Upper lobe of left lung (tissue), 6 donors: ENCODE measurements at regions not wholly inside any gene's neighbourhood (a gene's known extent, or its start where the extent isn't known, plus 50 kb on each side); places are given as distances from the start of the nearest gene placed in this dataset.

Experiments
- ATAC-seq, 2 donors: fragments of 200-7000 bp; cut with Tn5 transposase; one replicate each; pipeline ENCODE4 v1.9.1; 2022; ENCODE audit warnings: mild to moderate bottlenecking in 2 of 2, moderate library complexity in 2 of 2; ENCODE audit not compliant: low FRiP score in 2 of 2
- DNase-seq, 2 donors: peaks; one replicate each; pipeline ENCODE4 v3.0.0-alpha.2; 2019 to 2020
- H3K27ac ChIP-seq, 4 donors: fragments of 200-600 bp; sonication (generic); one replicate each; pipeline ENCODE4 v1.5.1; 2016 to 2019
- H3K27me3 ChIP-seq, 4 donors: fragments of 200-600 bp; sonication (generic); one replicate each; pipeline ENCODE4 v1.5.1; 2017 to 2019
- H3K36me3 ChIP-seq, 4 donors: fragments of 200-600 bp; sonication (generic); one replicate each; pipeline ENCODE4 v1.5.1; 2016 to 2019
- H3K4me1 ChIP-seq, 4 donors: fragments of 200-600 bp; sonication (generic); one replicate each; pipeline ENCODE4 v1.5.1; 2018 to 2019
- H3K4me3 ChIP-seq, 4 donors: fragments of 200-600 bp; sonication (generic); one replicate each; pipeline ENCODE4 v1.5.1; 2017 to 2019; ENCODE audit warnings: mild to moderate bottlenecking in 2 of 4, moderate library complexity in 1 of 4
- H3K9me3 ChIP-seq, 4 donors: fragments of 200-600 bp; sonication (generic); one replicate each; pipeline ENCODE4 v1.5.1; 2018 to 2019
- CTCF ChIP-seq, 6 experiments: fragments of 450-650 bp in 4 of 6; fragments of 200-600 bp in 2 of 6; sonication (generic) in 2 of 6; IDR thresholded peaks; one replicate each; pipeline ENCODE4 v1.5.1; 2016 to 2019; ENCODE audit warnings: antibody characterized with exemption in 6 of 6
- EP300 ChIP-seq, 4 donors: sonication (generic); formaldehyde crosslinking; IDR thresholded peaks; one replicate each; pipeline ENCODE4 v1.5.1; 2017; ENCODE audit warnings: antibody characterized with exemption in 4 of 4, control low read depth in 2 of 4
- POLR2A ChIP-seq, 4 donors: fragments of 450-650 bp; IDR thresholded peaks; one replicate each; pipeline ENCODE4 v1.5.1; 2016 to 2017; ENCODE audit warnings: antibody characterized with exemption in 4 of 4, mild to moderate bottlenecking in 2 of 4
- POLR2AphosphoS5 ChIP-seq, 2 donors: sonication (generic); formaldehyde crosslinking; IDR thresholded peaks; one replicate each; pipeline ENCODE4 v1.5.1; 2017; ENCODE audit warnings: antibody characterized with exemption in 2 of 2
- WGBS, 2 donors: methylation state at CpG; one replicate each; pipeline ENCODE4 v1.1.5; 2017 to 2018; 5-methylcytosine and 5-hydroxymethylcytosine counted together
- donor health status: DM: no; HTN: no; CAD: no; lungs with moderate emphysema.
- donor health status: DM: no; HTN: yes; CAD: no; lungs with severe emphysema.

GRCh38 chr6:154661768-154662167 is 71.4 kb upstream of the SCAF8 start:
- Histone ChIP-seq H3K27ac (no peak overlapping the region), H3K9me3 (no peaks in the 10 kb centered on the region), H3K4me3 (no peak overlapping the region), H3K27me3 (no peaks in the 10 kb centered on the region), H3K4me1 (no peaks in the 10 kb centered on the region), H3K36me3 (no peaks in the 10 kb centered on the region)
- 51 to 68% methylated on average over 4 of the region's 4 CpGs for WGBS, 2 donors
- no peak for ATAC-seq
- no peak for DNase-seq
- TF ChIP-seq POLR2AphosphoS5 (IDR thresholded peaks at IDR 0.05): no peak
- no peak for TF ChIP-seq CTCF (IDR thresholded peaks at IDR 0.05)
- no peak for TF ChIP-seq EP300 (IDR thresholded peaks at IDR 0.05)
- TF ChIP-seq POLR2A (IDR thresholded peaks at IDR 0.05): no peak

DNA sequence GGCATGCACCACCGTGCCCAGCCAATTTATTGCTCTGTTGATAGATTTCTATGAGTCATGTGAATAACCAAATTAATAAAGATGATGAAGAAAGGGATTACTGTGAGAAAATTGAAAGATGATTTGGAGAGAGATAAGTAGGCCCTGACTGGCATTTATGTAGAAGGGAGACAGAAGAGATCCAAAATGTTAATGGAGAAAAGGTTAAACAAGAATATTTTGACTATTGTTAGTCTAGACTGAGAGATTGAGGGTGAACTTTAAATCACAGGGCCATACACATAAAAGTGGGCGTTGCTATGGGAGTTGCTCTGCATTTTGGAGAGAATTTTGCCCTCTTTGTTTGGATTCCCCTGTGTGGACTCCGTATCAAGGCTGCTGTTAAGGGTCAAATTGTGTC is 68.9 kb upstream of the SCAF8 start:
- Histone ChIP-seq H3K27ac (no peak overlapping the region), H3K4me3 (no peak overlapping the region), H3K27me3 (no peaks in the 10 kb centered on the region), H3K4me1 (no peaks in the 10 kb centered on the region), H3K9me3 (no peaks in the 10 kb centered on the region), H3K36me3 (no peaks in the 10 kb centered on the region)
- TF ChIP-seq POLR2A (IDR thresholded peaks at IDR 0.05): no peak
- TF ChIP-seq EP300 (IDR thresholded peaks at IDR 0.05): no peak
- no peak for TF ChIP-seq CTCF (IDR thresholded peaks at IDR 0.05)
- TF ChIP-seq POLR2AphosphoS5 (IDR thresholded peaks at IDR 0.05): no peak
- no peak for ATAC-seq
- 94 to 96% methylated on average over 3 of the region's 3 CpGs for WGBS, 2 donors
- DNase-seq: no peak

DNA sequence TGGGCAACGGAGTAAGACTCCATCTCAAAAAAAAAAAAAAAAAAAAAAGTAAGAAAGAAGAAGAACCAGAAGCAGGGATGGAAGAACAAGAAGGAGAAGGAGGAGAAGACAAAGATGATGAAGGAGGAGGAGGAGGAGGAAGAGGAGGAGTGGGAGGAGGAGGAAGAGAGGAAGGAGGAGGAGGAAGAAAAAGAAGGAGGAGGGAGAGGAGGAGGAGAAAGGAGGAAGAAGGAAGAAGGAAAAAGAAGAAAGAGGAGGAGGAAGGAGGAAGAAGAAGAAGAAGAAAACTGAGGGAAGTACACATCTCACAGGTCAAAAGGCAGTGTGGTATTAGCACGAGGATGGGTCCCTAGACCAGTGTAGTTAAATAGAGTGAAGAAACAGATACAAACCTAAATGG is 65.1 kb upstream of the SCAF8 start:
- H3K27me3 ChIP-seq: no peaks in the 10 kb centered on the region
- H3K4me3 ChIP-seq: no peak overlapping the region
- H3K36me3 ChIP-seq: no peaks in the 10 kb centered on the region
- no peaks in the 10 kb centered on the region for H3K9me3 ChIP-seq
- TF ChIP-seq CTCF (IDR thresholded peaks at IDR 0.05) (no peak), POLR2A (IDR thresholded peaks at IDR 0.05) (no peak), EP300 (IDR thresholded peaks at IDR 0.05) (no peak), POLR2AphosphoS5 (IDR thresholded peaks at IDR 0.05) (no peak)
- peaks cover 0 to 6% (median 0%) of the 10 kb centered on the region in 4 donors for H3K4me1 ChIP-seq
- H3K27ac ChIP-seq: no peak overlapping the region
- WGBS, 2 donors: 85 to 90% methylated on average over 2 of the region's 2 CpGs
- no peak for ATAC-seq
- no peak for DNase-seq

DNA sequence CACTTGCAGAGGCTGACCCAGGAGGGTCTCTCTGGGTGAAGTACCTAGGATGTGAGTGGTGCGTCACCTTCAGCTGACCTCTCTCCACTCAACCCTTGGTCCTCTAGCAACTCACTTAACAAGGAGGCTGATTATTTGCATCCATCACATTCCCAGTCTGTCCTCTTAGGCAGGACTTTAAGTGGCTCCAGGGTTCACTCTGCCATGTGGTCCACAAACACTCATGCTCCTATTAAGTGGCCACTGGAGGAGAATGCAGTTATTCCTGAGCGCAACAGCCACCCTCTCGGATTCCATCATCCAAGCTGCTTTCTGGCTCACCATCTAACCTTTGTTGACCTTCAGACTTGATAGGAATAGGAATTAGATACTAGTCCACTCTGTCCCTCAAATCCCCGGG is 61.1 kb upstream of the SCAF8 start:
- ATAC-seq (peak in 1 of 2 donors; percentile 27), DNase-seq (peak in 1 of 2 donors; percentile 38)
- peaks cover 0 to 6% (median 0%) of the 10 kb centered on the region in 4 donors for H3K4me1 ChIP-seq
- H3K36me3 ChIP-seq: no peaks in the 10 kb centered on the region
- no peak overlapping the region for H3K4me3 ChIP-seq
- TF ChIP-seq EP300 (IDR thresholded peaks at IDR 0.05): no peak
- no peak for TF ChIP-seq CTCF (IDR thresholded peaks at IDR 0.05)
- no peak for TF ChIP-seq POLR2AphosphoS5 (IDR thresholded peaks at IDR 0.05)
- no peak for TF ChIP-seq POLR2A (IDR thresholded peaks at IDR 0.05)
- H3K27me3 ChIP-seq: no peaks in the 10 kb centered on the region
- 76 to 89% methylated on average over 4 of the region's 4 CpGs for WGBS, 2 donors
- no peak overlapping the region for H3K27ac ChIP-seq
- no peaks in the 10 kb centered on the region for H3K9me3 ChIP-seq

- ATAC-seq: no peak
These were observed 59.3 kb upstream of the SCAF8 start for GRCh38 chr6:154673919-154674318.

More at GRCh38 chr6:154673919-154674318, 59.3 kb upstream of the SCAF8 start:
- Histone ChIP-seq H3K27ac (no peak overlapping the region), H3K4me1 (peaks cover 0 to 6% (median 0%) of the 10 kb centered on the region in 4 donors), H3K36me3 (no peaks in the 10 kb centered on the region), H3K4me3 (no peak overlapping the region), H3K9me3 (no peaks in the 10 kb centered on the region), H3K27me3 (no peaks in the 10 kb centered on the region)
- peak in 1 of 2 donors; percentile 29 for DNase-seq
- WGBS, 2 donors: 56 to 69% methylated on average over 4 of the region's 4 CpGs
- TF ChIP-seq POLR2A (IDR thresholded peaks at IDR 0.05) (no peak), POLR2AphosphoS5 (IDR thresholded peaks at IDR 0.05) (no peak), EP300 (IDR thresholded peaks at IDR 0.05) (no peak), CTCF (IDR thresholded peaks at IDR 0.05) (no peak)
